ENCODE measurements at regions not wholly inside any gene's neighbourhood (a gene's known extent, or its start where the extent isn't known, plus 50 kb on each side); places are given as distances from the start of the nearest gene placed in this dataset.
"Not testable (repeated sequence)": the region's sequence is repeated elsewhere in the genome, so short reads cannot be mapped to it uniquely, and the experiment has no call there.

- not testable (repeated sequence) for DNase-seq
Measured at GRCh38 chrX:123788193-123788592, 55.3 kb upstream of the THOC2 start.

GRCh38 chrX:123788744-123789143 is 55.9 kb upstream of the THOC2 start:
- DNase-seq: no peak

DNA sequence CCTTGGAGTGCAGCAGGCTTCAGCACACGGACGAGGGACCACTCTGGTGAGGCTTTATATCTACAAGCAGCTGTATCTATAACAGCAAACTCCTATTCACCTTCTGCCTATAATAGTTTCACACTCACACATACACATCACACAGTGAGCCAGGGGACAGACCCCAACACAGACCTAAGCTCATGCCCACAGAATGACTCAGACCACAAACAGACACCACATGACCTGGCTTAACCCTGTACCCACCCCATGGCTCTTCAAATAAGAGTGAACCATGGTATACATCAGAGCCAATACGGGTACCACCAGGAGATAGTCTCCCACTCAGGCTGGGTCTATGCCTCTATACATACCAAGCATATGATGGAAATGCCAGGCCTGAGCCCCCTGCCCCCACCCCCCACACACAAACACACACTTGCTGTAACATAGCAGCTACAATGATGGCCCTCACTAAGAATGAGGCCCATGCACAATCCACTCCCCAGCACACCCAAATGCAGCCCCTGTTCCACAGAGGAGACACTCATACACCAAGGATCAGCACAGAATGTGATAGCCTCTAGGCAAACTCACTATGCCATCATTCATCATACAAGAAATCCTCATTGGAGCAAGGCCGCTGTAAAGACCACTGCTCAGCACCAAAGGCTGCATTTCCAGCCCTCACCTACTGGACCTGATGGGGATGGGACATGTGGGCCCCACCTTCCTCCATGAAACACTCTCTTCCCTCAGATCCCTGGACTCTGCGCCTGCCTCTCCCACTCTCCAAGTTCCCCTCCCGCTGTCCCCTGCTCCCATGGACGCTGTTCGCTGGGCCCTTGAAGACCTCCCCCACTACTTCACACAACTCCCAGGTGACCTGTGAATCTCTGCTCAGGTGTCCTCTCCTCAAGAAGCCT is 62.1 kb upstream of the XIAP start:
- no peak for DNase-seq

DNA sequence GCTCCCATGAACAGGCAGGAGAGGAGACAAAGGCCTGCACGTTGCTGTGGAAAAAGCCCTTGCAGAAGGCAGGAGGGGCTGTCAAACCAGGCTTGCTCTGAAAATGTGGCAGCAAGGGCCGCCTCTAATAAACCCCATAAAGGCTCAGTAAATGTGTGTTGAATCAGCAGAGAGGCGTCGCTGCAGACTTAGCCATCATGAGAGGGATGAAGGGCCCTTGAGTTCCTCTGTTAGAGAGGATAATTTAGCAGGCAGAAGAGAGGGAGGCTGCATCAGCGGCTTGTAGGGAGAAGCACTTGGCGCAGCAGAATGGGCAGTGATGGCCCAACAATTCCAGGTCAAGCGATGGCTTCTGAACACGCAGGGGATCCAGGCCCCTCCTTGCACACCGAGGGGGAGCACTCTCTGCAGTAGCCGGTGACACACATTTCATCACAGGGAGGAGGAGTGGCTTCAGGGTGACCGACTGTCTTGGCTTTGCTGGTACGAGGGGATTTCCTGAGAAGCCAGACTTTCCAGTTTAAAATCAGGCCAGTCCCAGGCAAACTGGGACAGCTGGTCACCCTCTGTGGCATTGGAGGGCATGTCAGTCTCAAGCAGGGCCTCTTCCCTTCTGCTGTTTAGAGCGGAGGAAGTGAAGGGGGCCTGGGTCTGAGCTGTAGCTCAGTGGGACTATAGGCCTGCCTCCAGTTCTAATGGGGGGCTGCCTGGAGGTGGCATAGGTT is 61.0 kb upstream of the XIAP start:
- DNase-seq: not testable (repeated sequence)

DNA sequence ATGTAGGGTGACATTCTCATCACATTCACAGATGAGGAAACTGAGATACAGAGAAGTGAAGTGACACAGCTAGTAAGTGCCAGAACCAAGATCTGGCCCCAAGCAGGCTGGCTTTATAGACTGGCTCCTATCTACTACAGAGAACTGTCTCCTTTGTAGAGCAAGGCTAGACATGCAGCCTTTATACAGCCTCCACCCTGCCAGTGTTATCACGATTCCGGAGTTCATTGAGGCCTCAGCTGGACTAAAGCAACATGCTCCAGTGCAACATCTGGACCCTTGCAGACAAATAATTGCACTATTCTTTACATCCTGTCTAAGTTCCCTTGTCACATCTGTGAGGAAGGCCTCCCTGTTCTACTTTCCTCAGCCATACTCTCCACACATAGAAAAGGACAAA is 58.0 kb upstream of the XIAP start:
- DNase-seq: no peak

DNA sequence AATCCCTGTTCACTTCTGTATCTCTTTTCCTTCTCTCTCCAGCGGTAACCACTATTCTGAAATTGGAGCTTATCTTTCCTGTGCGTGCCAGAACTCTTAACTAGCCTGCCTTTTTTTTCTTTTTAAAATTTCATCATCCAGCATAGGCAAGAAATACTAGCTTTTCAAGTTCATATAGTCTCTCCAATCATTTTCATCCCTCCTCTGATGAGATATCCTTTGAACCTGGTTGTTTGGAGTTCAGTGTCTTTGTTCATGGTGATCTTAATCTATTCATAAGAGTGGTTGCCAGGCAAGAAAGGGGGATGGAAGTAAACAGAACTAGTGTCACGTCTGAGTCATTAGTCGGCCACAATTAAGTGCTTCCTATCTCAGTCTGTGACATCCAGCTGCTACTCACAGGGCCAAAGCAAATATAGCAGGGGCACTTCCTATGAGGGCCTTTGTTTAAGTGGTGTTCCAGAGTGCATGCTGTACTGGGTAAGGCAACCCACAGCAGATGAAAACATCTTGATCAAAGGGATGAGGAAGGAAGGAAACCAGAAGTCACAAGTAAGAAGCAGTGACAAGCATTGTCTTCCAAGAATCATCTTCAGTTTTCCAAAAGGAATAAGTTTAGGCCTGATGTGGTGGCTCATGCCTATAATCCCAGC is 56.4 kb upstream of the XIAP start:
- peak; percentile 34 for DNase-seq

GRCh38 chrX:123803984-123804365 is 55.9 kb upstream of the XIAP start:
- not testable (repeated sequence) for DNase-seq

DNA sequence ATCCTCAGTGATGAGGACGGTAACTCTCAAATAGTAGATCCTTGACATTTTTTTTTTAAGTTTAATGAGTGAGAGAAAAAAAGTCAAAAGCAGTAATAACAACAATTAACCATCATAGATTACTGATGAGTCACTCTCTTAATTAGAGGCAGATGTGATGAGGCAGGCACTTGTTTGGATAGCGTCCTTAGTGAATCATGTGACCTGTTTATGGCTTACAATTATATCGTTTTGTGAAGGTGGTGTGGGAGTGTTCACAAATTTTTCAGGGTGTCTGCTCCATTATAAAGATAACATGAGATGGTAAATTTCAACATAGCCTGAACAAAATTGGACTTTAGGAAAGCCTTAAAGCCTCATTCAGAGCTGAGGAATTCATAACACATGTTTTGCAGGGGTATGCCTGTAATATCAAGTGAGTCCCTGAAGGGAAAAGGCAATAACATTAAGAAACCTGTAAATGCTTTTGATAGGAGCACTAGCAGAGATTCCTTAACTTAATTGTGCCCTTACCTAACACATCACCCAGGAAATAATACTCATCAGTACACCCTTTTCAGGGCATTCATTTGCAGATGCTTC is 51.9 kb upstream of the XIAP start:
- peak; percentile 29 for DNase-seq

- DNase-seq: no peak
Measured at GRCh38 chrX:123809854-123810375, 49.9 kb upstream of the XIAP start.

Measured in skin of body (tissue), 1 donor.